K562 (cell line): ENCODE measurements at regions not wholly inside any gene's neighbourhood (a gene's known extent, or its start where the extent isn't known, plus 50 kb on each side); places are given as distances from the start of the nearest gene placed in this dataset.

ENCODE experiments used
- JUNB ChIP-seq: fragments of 450-650 bp; formaldehyde crosslinking; conservative IDR thresholded peaks from 2 replicates; pipeline ENCODE4 v1.4.0; 2020; ENCODE audit warnings: mild to moderate bottlenecking
- MAX ChIP-seq: sonication (generic); formaldehyde crosslinking; IDR thresholded peaks from 2 replicates; pipeline ENCODE4 v1.9.0; 2022; ENCODE audit warnings: mild to moderate bottlenecking, missing genetic modification reagents
- PREB ChIP-seq: sonication (generic); formaldehyde crosslinking; IDR thresholded peaks from 2 replicates; pipeline ENCODE4 v1.8.1; 2023; ENCODE audit warnings: mild to moderate bottlenecking, missing genetic modification reagents
- RBM25 ChIP-seq: fragments of 200-400 bp; formaldehyde crosslinking; IDR thresholded peaks from 2 replicates; pipeline ENCODE4 v1.6.1; 2018; ENCODE audit warnings: low read length, low read depth, moderate library complexity; ENCODE audit not compliant: severe bottlenecking
- RHOXF2B ChIP-seq: fragments of 250-450 bp; sonication (Bioruptor Pico); conservative IDR thresholded peaks from 2 replicates; pipeline ENCODE4 v1.5.1; 2021
- SMC3 ChIP-seq: conservative IDR thresholded peaks from 2 replicates; pipeline ENCODE4 v1.6.1; 2011; ENCODE audit warnings: low read depth, low read length, improper control_type of control experiment; ENCODE audit not compliant: insufficient read depth
- TBL1XR1 ChIP-seq, 2 experiments: IDR thresholded peaks; 2 replicates each; pipeline ENCODE4 v1.6.1; 2012; ENCODE audit warnings: improper control_type of control experiment in 2 of 2, low read length in 2 of 2, mild to moderate bottlenecking in 1 of 2
- TCF7L2 ChIP-seq: fragments of 150-350 bp; IDR thresholded peaks from 2 replicates; pipeline ENCODE4 v1.6.1; 2016; ENCODE audit warnings: low read depth, mild to moderate bottlenecking, low read length, moderate library complexity
- TFE3 ChIP-seq: fragments of 450-650 bp; formaldehyde crosslinking; IDR thresholded peaks from 2 replicates; pipeline ENCODE4 v1.4.0; 2020; ENCODE audit warnings: mild to moderate bottlenecking, mixed read lengths
- ZBTB26 ChIP-seq: fragments of 450-650 bp; formaldehyde crosslinking; IDR thresholded peaks from 2 replicates; pipeline ENCODE4 v1.4.0; 2022; ENCODE audit warnings: missing genetic modification characterization

- TF ChIP-seq TFE3 (CRISPR knock-in tag) (no peak), RHOXF2B (CRISPR knock-in tag) (no peak), SMC3 (no peak), TBL1XR1 (IDR thresholded peaks at IDR 0.05; ENCODE audit: low read length in 2 of 2) (no peak), JUNB (CRISPR knock-in tag) (no peak), TCF7L2 (no peak), MAX (no peak), PREB (no peak), ZBTB26 (CRISPR knock-in tag) (no peak), RBM25 (no peak)
These were observed 192.8 kb downstream of the LRIG3 start for GRCh38 chr12:58727521-58727920.
